CD4-positive, alpha-beta T cell treated with Interleukin-15 for 4 hours (primary cell): ENCODE measurements at regions not wholly inside any gene's neighbourhood (a gene's known extent, or its start where the extent isn't known, plus 50 kb on each side); places are given as distances from the start of the nearest gene placed in this dataset.

Experiments
- DNase-seq: peaks from one replicate; pipeline ENCODE4 v3.0.0-alpha.2; 2020; ENCODE audit warnings: low spot score

GRCh38 chr17:79201119-79201518 lies 126.5 kb downstream of the ENGASE start:
- DNase-seq, result no peak

- no peak for DNase-seq
These were observed 122.3 kb downstream of the ENGASE start for GRCh38 chr17:79196913-79197312.

GRCh38 chr17:79192503-79193351 lies 118.1 kb downstream of the ENGASE start:
- no peak for DNase-seq

GRCh38 chr17:79191270-79191934 lies 116.8 kb downstream of the ENGASE start:
- DNase-seq, result no peak

- DNase-seq, result no peak
These were observed 114.7 kb downstream of the ENGASE start for GRCh38 chr17:79189305-79189704.

GRCh38 chr17:79188685-79189084 lies 114.1 kb downstream of the ENGASE start:
- no peak for DNase-seq

GRCh38 chr17:79188048-79188447 lies 113.4 kb downstream of the ENGASE start:
- DNase-seq, result no peak

GRCh38 chr17:79187186-79187585 lies 112.6 kb downstream of the ENGASE start:
- no peak for DNase-seq

GRCh38 chr17:79186406-79186805 lies 111.8 kb downstream of the ENGASE start:
- DNase-seq, result no peak

GRCh38 chr17:79185671-79186070 lies 111.0 kb downstream of the ENGASE start:
- DNase-seq, result no peak

GRCh38 chr17:79184219-79184618 lies 109.6 kb downstream of the ENGASE start:
- DNase-seq, result no peak

- no peak for DNase-seq
These were observed 108.9 kb downstream of the ENGASE start for GRCh38 chr17:79183293-79184158.

GRCh38 chr17:79183043-79183292 lies 108.3 kb downstream of the ENGASE start:
- no peak for DNase-seq

GRCh38 chr17:79182176-79183042 lies 107.8 kb downstream of the ENGASE start:
- no peak for DNase-seq

- no peak for DNase-seq
These were observed 105.9 kb downstream of the ENGASE start for GRCh38 chr17:79180358-79181005.

GRCh38 chr17:79179334-79179733 lies 104.7 kb downstream of the ENGASE start:
- DNase-seq, result no peak

GRCh38 chr17:79177877-79178276 lies 103.3 kb downstream of the ENGASE start:
- DNase-seq, result no peak

GRCh38 chr17:79176792-79177601 lies 102.4 kb downstream of the ENGASE start:
- no peak for DNase-seq

- no peak for DNase-seq
These were observed 100.6 kb downstream of the ENGASE start for GRCh38 chr17:79174905-79175856.
